HEK293 (cell line): ENCODE measurements at regions not wholly inside any gene's neighbourhood (a gene's known extent, or its start where the extent isn't known, plus 50 kb on each side); places are given as distances from the start of the nearest gene placed in this dataset.
A peak's percentile ranks its signal among the peaks of the same experiment; 100 is the strongest.

Source experiments
- ATF2 ChIP-seq: fragments of 450-650 bp; formaldehyde crosslinking; IDR thresholded peaks from 2 replicates; pipeline ENCODE4 v1.5.1; 2016; ENCODE audit warnings: missing biosample characterization, missing genetic modification characterization, low read depth
- BCL11B ChIP-seq: fragments of 450-650 bp; formaldehyde crosslinking; IDR thresholded peaks from 2 replicates; pipeline ENCODE4 v1.5.1; 2016; ENCODE audit warnings: low read depth, missing biosample characterization, missing genetic modification characterization
- GLIS2 ChIP-seq: fragments of 450-650 bp; formaldehyde crosslinking; IDR thresholded peaks from 2 replicates; pipeline ENCODE4 v1.5.1; 2016; ENCODE audit warnings: missing biosample characterization, missing genetic modification characterization
- OSR2 ChIP-seq: fragments of 450-650 bp; formaldehyde crosslinking; IDR thresholded peaks from 2 replicates; pipeline ENCODE4 v1.5.1; 2016; ENCODE audit warnings: missing biosample characterization, missing genetic modification characterization
- PRDM6 ChIP-seq: fragments of 450-650 bp; formaldehyde crosslinking; IDR thresholded peaks from 2 replicates; pipeline ENCODE4 v1.5.1; 2017; ENCODE audit warnings: missing biosample characterization, missing genetic modification characterization
- YY1 ChIP-seq: fragments of 450-650 bp; formaldehyde crosslinking; IDR thresholded peaks from 2 replicates; pipeline ENCODE4 v1.5.1; 2018; ENCODE audit warnings: missing biosample characterization, missing genetic modification characterization
- ZBTB10 ChIP-seq: fragments of 450-650 bp; formaldehyde crosslinking; IDR thresholded peaks from 2 replicates; pipeline ENCODE4 v1.5.1; 2016; ENCODE audit warnings: missing biosample characterization, missing genetic modification characterization
- ZBTB17 ChIP-seq: fragments of 450-650 bp; formaldehyde crosslinking; IDR thresholded peaks from 2 replicates; pipeline ENCODE4 v1.5.1; 2016; ENCODE audit warnings: missing biosample characterization, missing genetic modification characterization
- ZBTB20 ChIP-seq: fragments of 450-650 bp; formaldehyde crosslinking; IDR thresholded peaks from 2 replicates; pipeline ENCODE4 v1.5.1; 2016; ENCODE audit warnings: missing biosample characterization, missing genetic modification characterization
- ZEB2 ChIP-seq: fragments of 450-650 bp; formaldehyde crosslinking; IDR thresholded peaks from 2 replicates; pipeline ENCODE4 v1.5.1; 2016; ENCODE audit warnings: missing biosample characterization, missing genetic modification characterization
- ZFP69B ChIP-seq: fragments of 450-650 bp; formaldehyde crosslinking; IDR thresholded peaks from 2 replicates; pipeline ENCODE4 v1.5.1; 2016; ENCODE audit warnings: missing biosample characterization, missing genetic modification characterization
- ZNF140 ChIP-seq: fragments of 450-650 bp; formaldehyde crosslinking; IDR thresholded peaks from 2 replicates; pipeline ENCODE4 v1.5.1; 2016; ENCODE audit warnings: missing biosample characterization, missing genetic modification characterization
- ZNF23 ChIP-seq: fragments of 450-650 bp; formaldehyde crosslinking; IDR thresholded peaks from 2 replicates; pipeline ENCODE4 v1.5.1; 2016; ENCODE audit warnings: missing biosample characterization, missing genetic modification characterization, borderline replicate concordance
- ZNF274 ChIP-seq, 2 experiments: fragments of 200-500 bp in 1 of 2; fragments of 450-650 bp in 1 of 2; sonication (Bioruptor generic) in 1 of 2; formaldehyde crosslinking in 1 of 2; IDR thresholded peaks; 2 replicates each; pipeline versions ENCODE4 v1.5.1 to v1.6.1; 2014 to 2016; ENCODE audit warnings: borderline replicate concordance in 1 of 2, inconsistent platforms in 1 of 2, low read length in 1 of 2, missing biosample characterization in 1 of 2, missing genetic modification characterization in 1 of 2
- ZNF433 ChIP-seq: fragments of 450-650 bp; formaldehyde crosslinking; IDR thresholded peaks from 2 replicates; pipeline ENCODE4 v1.5.1; 2016; ENCODE audit warnings: missing biosample characterization, missing genetic modification characterization, low read depth
- ZNF449 ChIP-seq: fragments of 450-650 bp; formaldehyde crosslinking; IDR thresholded peaks from 2 replicates; pipeline ENCODE4 v1.5.1; 2017; ENCODE audit warnings: missing biosample characterization, mild to moderate bottlenecking, missing genetic modification characterization, moderate library complexity
- ZNF521 ChIP-seq: fragments of 450-650 bp; formaldehyde crosslinking; IDR thresholded peaks from 2 replicates; pipeline ENCODE4 v1.5.1; 2017; ENCODE audit warnings: missing biosample characterization, mild to moderate bottlenecking, missing genetic modification characterization
- ZNF549 ChIP-seq: fragments of 450-650 bp; IDR thresholded peaks from 2 replicates; pipeline ENCODE4 v1.5.1; 2018; ENCODE audit warnings: missing biosample characterization, missing genetic modification characterization, mild to moderate bottlenecking, inconsistent platforms, moderate library complexity
- ZNF571 ChIP-seq: fragments of 450-650 bp; formaldehyde crosslinking; IDR thresholded peaks from 2 replicates; pipeline ENCODE4 v1.5.0; 2017; ENCODE audit warnings: missing biosample characterization, missing genetic modification characterization
- ZNF585B ChIP-seq: fragments of 450-650 bp; formaldehyde crosslinking; IDR thresholded peaks from 2 replicates; pipeline ENCODE4 v1.5.1; 2016; ENCODE audit warnings: missing biosample characterization, missing genetic modification characterization
- ZNF600 ChIP-seq: fragments of 450-650 bp; formaldehyde crosslinking; IDR thresholded peaks from 2 replicates; pipeline ENCODE4 v1.5.1; 2016; ENCODE audit warnings: missing biosample characterization, missing genetic modification characterization
- ZNF610 ChIP-seq: fragments of 450-650 bp; formaldehyde crosslinking; IDR thresholded peaks from 2 replicates; pipeline ENCODE4 v1.5.1; 2016; ENCODE audit warnings: missing biosample characterization, missing genetic modification characterization, borderline replicate concordance
- ZNF623 ChIP-seq: fragments of 450-650 bp; formaldehyde crosslinking; IDR thresholded peaks from 2 replicates; pipeline ENCODE4 v1.5.1; 2016; ENCODE audit warnings: missing biosample characterization, missing genetic modification characterization
- ZNF645 ChIP-seq: fragments of 450-650 bp; formaldehyde crosslinking; IDR thresholded peaks from 2 replicates; pipeline ENCODE4; 2016; ENCODE audit warnings: missing biosample characterization, missing genetic modification characterization
- ZNF677 ChIP-seq: fragments of 450-650 bp; IDR thresholded peaks from 2 replicates; pipeline ENCODE4 v1.5.0; 2018; ENCODE audit warnings: missing biosample characterization, mild to moderate bottlenecking, missing genetic modification characterization, moderate library complexity
- ZNF747 ChIP-seq: fragments of 450-650 bp; formaldehyde crosslinking; IDR thresholded peaks from 2 replicates; pipeline ENCODE4 v1.5.1; 2016; ENCODE audit warnings: missing biosample characterization, missing genetic modification characterization
- ZNF785 ChIP-seq: fragments of 450-650 bp; formaldehyde crosslinking; IDR thresholded peaks from 2 replicates; pipeline ENCODE4 v1.5.1; 2016; ENCODE audit warnings: missing biosample characterization, missing genetic modification characterization
- ZNF792 ChIP-seq: fragments of 450-650 bp; formaldehyde crosslinking; IDR thresholded peaks from 2 replicates; pipeline ENCODE4 v1.5.1; 2016; ENCODE audit warnings: missing biosample characterization, missing genetic modification characterization

- TF ChIP-seq ZNF449 (tag by site-specific recombination) (no peak), ZEB2 (tag by site-specific recombination) (no peak), ZNF521 (tag by site-specific recombination) (no peak), ATF2 (tag by site-specific recombination) (no peak), YY1 (no peak), ZNF677 (no peak), ZNF610 (no peak), BCL11B (tag by site-specific recombination) (no peak), ZNF585B (no peak), ZNF274 (IDR thresholded peaks at IDR 0.05; ENCODE audit: low read length) (no peak), ZNF274 (tag by site-specific recombination; IDR thresholded peaks at IDR 0.05; ENCODE audit: borderline replicate concordance) (no peak), OSR2 (no peak), ZNF600 (no peak), ZNF549 (tag by site-specific recombination) (no peak), ZNF785 (tag by site-specific recombination) (no peak), PRDM6 (tag by site-specific recombination) (no peak), ZNF792 (no peak), ZBTB20 (peak; percentile 34; the same call in 1 of the 2 replicates), ZFP69B (tag by site-specific recombination) (no peak), GLIS2 (tag by site-specific recombination) (peak; percentile 59), ZNF645 (tag by site-specific recombination) (no peak), ZNF747 (no peak), ZNF23 (tag by site-specific recombination) (no peak), ZNF140 (tag by site-specific recombination) (no peak), ZBTB10 (no peak), ZNF623 (tag by site-specific recombination) (no peak), ZBTB17 (tag by site-specific recombination) (no peak; the same call in none of the 2 replicates), ZNF571 (no peak), ZNF433 (tag by site-specific recombination) (no peak)
Measured at GRCh38 chrX:115968436-115969252, 201.9 kb upstream of the AGTR2 start (continued).
